Kidney tubule cell (primary cell): ENCODE measurements at regions not wholly inside any gene's neighbourhood (a gene's known extent, or its start where the extent isn't known, plus 50 kb on each side); places are given as distances from the start of the nearest gene placed in this dataset.

Experiments
- DNase-seq: peaks from one replicate; pipeline ENCODE4 v3.0.0-alpha.2; 2018; ENCODE audit warnings: low spot score

GRCh38 chr6:22208026-22208425, 88.8 kb downstream of the PRL start:
- no peak for DNase-seq

DNA sequence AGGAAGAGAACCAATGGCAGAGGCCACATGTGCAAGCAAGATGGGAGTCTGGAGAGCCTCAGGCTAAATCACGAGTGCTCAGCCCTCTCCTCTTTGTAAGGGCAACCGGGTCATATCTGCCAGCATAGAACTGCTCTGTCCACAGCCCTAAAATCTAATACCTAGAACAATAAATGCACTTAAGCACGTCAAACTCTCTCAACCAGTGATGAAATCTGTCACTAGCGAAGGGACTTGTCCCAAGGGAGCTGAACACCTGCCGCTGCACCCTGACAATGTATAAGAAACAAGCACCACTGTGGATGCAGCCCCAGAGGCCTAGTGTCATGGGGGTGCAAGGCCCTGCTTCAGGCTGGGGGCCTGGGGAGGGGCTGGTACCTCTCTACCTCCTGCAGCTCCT, 82.5 kb downstream of the PRL start:
- no peak for DNase-seq

DNA sequence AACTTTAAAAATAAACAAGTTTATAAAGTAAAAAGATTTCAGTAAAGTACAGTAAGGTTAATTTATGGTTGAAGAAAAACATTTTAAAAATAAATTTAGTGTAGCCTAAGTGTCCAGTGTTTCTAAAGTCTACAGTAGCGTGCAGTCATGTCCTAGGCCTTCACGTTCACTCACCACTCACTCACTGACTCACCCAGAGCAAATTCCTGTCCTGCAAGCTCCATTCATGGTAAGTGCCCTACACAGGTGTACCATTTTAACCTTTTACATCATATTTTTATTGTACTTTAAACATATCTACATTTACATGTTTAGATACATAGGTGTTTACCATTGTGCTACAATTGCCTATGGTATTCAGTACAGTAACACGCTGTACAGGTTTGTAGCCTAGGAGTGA, 81.4 kb downstream of the PRL start:
- peak; percentile 34 for DNase-seq

GRCh38 chr6:22218410-22218809, 78.4 kb downstream of the PRL start:
- no peak for DNase-seq

GRCh38 chr6:22219925-22220324, 76.9 kb downstream of the PRL start:
- no peak for DNase-seq

DNA sequence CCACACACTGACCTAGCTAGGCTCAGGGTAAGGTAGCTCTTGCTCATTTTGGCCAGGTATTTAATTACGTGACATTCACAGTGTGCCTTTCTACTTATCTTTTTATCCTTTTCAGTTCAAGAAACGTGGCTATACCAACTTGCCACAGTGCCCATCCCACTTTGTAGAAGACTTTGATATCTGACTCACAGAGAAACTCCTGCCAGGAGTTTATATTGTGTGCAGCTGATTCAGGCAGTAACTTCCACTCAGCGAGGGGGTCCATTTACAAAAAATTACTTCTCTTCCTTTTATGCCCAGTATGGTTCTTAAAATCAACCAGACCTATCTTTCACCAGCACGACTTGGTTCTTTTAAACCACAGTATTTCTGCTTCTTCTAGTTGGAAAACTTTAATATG, 75.6 kb downstream of the PRL start:
- peak; percentile 30 for DNase-seq

DNA sequence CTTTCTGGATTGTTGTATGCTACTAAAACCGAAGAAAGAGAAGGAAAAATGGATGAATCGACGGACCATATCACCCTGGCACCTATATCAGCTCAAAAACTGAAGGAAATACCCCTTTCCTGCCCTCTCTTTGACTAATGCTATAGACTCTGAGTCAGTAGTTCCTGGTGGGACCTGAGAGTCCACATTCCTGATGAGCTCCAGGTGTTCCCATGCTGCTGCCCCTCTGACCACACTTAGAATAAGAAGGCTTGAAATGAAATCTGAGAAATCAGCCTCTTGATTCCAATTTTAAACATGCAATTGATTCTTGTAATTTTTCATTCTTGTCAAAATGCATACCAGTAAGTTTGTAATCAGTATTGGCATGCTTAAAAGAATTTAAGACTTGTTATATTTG, 75.2 kb downstream of the PRL start:
- DNase-seq: peak; percentile 64

GRCh38 chr6:22222469-22222868, 74.4 kb downstream of the PRL start:
- DNase-seq: no peak

GRCh38 chr6:22227824-22228610, 68.8 kb downstream of the PRL start:
- DNase-seq: no peak

- DNase-seq: no peak
These were observed 65.8 kb downstream of the PRL start for GRCh38 chr6:22231050-22231449.

GRCh38 chr6:22231616-22232015, 65.2 kb downstream of the PRL start:
- peak; percentile 87 for DNase-seq

DNA sequence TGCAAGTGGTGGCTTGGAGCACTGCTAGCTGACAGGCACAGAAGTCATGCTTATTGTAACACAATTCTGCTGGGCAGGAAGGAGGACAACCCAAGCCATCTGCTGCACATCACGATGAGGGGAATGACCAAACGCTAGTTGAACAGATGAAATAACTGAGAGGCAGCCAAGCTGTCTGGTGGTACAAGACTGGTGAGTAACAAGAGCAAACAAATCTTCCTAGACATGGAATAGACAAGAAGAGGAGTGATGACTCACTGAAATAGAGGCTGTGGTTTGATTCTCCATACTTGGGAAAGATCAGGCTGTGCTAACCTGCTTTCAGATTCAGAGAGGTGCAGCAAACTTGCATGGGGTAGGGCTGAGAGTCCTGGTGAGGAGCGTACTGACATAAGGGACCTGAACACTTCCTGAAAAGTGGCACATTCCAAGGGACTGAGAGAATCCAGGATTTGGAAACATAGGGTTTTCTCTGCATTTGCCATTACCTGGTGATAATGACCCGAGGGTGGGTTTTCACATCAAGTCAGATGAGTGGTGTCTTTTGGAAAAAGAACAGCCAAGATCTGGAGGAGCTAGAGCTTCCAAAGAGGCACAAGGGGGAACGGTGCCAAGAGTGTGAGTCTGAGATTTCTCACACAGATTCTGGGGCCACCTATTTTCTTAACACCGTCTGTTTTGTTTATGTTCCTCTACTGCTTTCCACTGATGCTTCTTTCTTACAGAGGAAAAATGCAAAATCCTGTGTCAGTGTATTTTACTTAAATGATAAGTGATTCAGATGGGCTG, 60.0 kb downstream of the PRL start:
- DNase-seq: peak; percentile 99
